Hepatocyte (in vitro differentiated cells): ENCODE measurements at regions not wholly inside any gene's neighbourhood (a gene's known extent, or its start where the extent isn't known, plus 50 kb on each side); places are given as distances from the start of the nearest gene placed in this dataset.

ENCODE experiments used
- DNase-seq: peaks from one replicate; pipeline ENCODE4 v3.0.0-alpha.2; 2016; ENCODE audit warnings: low spot score
- H2AFZ ChIP-seq: fragments of 200-600 bp; sonication (generic); 2 replicates; pipeline ENCODE4 v1.6.0; 2016; ENCODE audit warnings: antibody characterized with exemption, mild to moderate bottlenecking
- H3K27ac ChIP-seq: fragments of 200-600 bp; sonication (generic); 2 replicates; pipeline ENCODE4 v1.5.1; 2016; ENCODE audit warnings: mild to moderate bottlenecking
- H3K27me3 ChIP-seq: fragments of 200-600 bp; sonication (generic); 2 replicates; pipeline ENCODE4 v1.6.1; 2016
- H3K36me3 ChIP-seq: fragments of 200-600 bp; sonication (generic); replicated peaks from 2 replicates; pipeline ENCODE4 v1.5.1; 2016; ENCODE audit warnings: low read depth; ENCODE audit not compliant: insufficient read depth
- H3K4me1 ChIP-seq: fragments of 200-600 bp; sonication (generic); 2 replicates; pipeline ENCODE4 v1.5.1; 2016; ENCODE audit warnings: mild to moderate bottlenecking, moderate library complexity; ENCODE audit not compliant: insufficient read depth
- H3K4me2 ChIP-seq: fragments of 200-600 bp; sonication (generic); 2 replicates; pipeline ENCODE4 v1.6.0; 2016
- H3K4me3 ChIP-seq: fragments of 200-600 bp; sonication (generic); 2 replicates; pipeline ENCODE4 v1.5.1; 2016; ENCODE audit warnings: mild to moderate bottlenecking
- H3K79me2 ChIP-seq: fragments of 200-600 bp; sonication (generic); 2 replicates; pipeline ENCODE4 v1.6.0; 2017; ENCODE audit warnings: mild to moderate bottlenecking
- H3K9me2 ChIP-seq: fragments of 200-600 bp; sonication (generic); replicated peaks from 2 replicates; pipeline ENCODE4 v1.6.0; 2017; ENCODE audit warnings: mild to moderate bottlenecking; ENCODE audit not compliant: insufficient read depth
- H3K9me3 ChIP-seq: fragments of 200-600 bp; sonication (generic); 2 replicates; pipeline ENCODE4 v1.5.1; 2016; ENCODE audit warnings: low read depth, mild to moderate bottlenecking
- H4K20me1 ChIP-seq: fragments of 200-600 bp; sonication (generic); 2 replicates; pipeline ENCODE4 v1.6.0; 2016; ENCODE audit warnings: mild to moderate bottlenecking; ENCODE audit not compliant: insufficient read depth, poor library complexity, severe bottlenecking
- EZH2 ChIP-seq: fragments of 200-600 bp; sonication (generic); IDR thresholded peaks from 2 replicates; pipeline ENCODE4 v1.6.1; 2016; ENCODE audit warnings: antibody characterized with exemption, mild to moderate bottlenecking, borderline replicate concordance
- EZH2phosphoT487 ChIP-seq: fragments of 200-600 bp; sonication (generic); IDR thresholded peaks from one replicate; pipeline ENCODE4 v1.6.1; 2018; ENCODE audit warnings: antibody characterized with exemption, mild to moderate bottlenecking, low read depth, moderate library complexity; ENCODE audit not compliant: unreplicated experiment, severe bottlenecking
- WGBS: methylation state at CpG from one replicate; pipeline ENCODE4 v1.1.6; 2016; ENCODE audit warnings: low lambda C conversion rate; ENCODE audit errors: missing lambda C conversion rate; 5-methylcytosine and 5-hydroxymethylcytosine counted together
- TF ChIP-seq, protein P1 (sequence below): fragments of 200-600 bp; sonication (generic); IDR thresholded peaks from 2 replicates; pipeline ENCODE4 v1.5.1; 2016; ENCODE audit warnings: antibody characterized with exemption, mild to moderate bottlenecking; ENCODE audit not compliant: poor library complexity

DNA sequence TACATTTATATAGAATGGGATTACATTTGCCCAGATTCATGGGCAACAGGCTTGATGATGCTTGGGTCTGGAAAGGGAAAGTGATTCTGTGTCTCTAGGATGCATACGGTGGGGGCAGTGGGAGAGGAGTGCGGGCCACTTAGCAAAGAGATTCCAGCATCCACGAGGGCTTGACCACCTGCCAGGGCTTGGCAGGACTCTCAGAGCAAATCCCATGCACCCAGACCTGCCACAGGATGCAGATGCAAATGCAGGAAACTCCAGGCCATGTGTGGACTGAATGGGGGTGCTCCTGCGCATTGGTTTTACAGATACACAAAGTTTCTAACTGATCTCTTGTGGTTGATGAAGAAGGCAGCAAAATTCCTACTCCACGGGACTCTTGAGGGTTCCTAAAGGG is 334.7 kb downstream of the CYRIA start:
- H2AFZ ChIP-seq, result no peak overlapping the region
- H3K4me1 ChIP-seq, result peaks cover 18% of the 10 kb centered on the region
- H3K9me3 ChIP-seq, result no peaks in the 10 kb centered on the region
- TF ChIP-seq EZH2, result no peak
- DNase-seq, result no peak
- peak overlapping the region; percentile 62 for H3K4me2 ChIP-seq
- H3K27me3 ChIP-seq, result no peaks in the 10 kb centered on the region
- no peak overlapping the region for H3K4me3 ChIP-seq
- no peaks in the 10 kb centered on the region for H3K36me3 ChIP-seq
- no peak overlapping the region for H3K27ac ChIP-seq
- no peaks in the 10 kb centered on the region for H3K9me2 ChIP-seq
- WGBS, result 53% methylated on average over 5 of the region's 5 CpGs
- H3K79me2 ChIP-seq, result no peaks in the 10 kb centered on the region
- H4K20me1 ChIP-seq, result no peaks in the 10 kb centered on the region

DNA sequence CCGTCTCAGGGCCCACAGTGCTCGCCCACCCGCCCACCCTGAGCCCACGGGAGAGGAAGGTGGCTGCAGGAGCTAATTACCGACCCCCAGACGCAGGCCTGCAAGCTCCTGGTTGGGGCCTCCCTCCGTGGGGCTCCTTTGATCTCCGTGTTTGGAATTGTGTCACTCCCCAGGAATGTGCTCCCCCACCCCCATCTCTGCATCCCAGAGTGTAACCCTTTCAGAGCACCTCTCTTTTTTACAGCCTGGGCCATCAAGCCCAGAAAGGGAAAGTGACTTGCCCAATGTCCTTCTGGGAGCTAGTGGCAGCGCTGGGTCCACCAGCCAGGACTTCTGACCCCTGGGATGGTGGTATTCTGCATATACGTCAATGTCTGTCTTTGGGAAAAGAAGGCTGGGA is 335.1 kb downstream of the CYRIA start:
- Histone ChIP-seq H3K79me2 (no peaks in the 10 kb centered on the region), H3K27me3 (no peaks in the 10 kb centered on the region), H3K36me3 (no peaks in the 10 kb centered on the region), H3K4me3 (no peak overlapping the region), H3K9me3 (no peaks in the 10 kb centered on the region), H3K4me2 (peak overlapping the region; percentile 62), H4K20me1 (no peaks in the 10 kb centered on the region), H3K27ac (no peak overlapping the region), H3K4me1 (peaks cover 18% of the 10 kb centered on the region), H3K9me2 (no peaks in the 10 kb centered on the region), H2AFZ (no peak overlapping the region)
- TF ChIP-seq, protein P1, sequence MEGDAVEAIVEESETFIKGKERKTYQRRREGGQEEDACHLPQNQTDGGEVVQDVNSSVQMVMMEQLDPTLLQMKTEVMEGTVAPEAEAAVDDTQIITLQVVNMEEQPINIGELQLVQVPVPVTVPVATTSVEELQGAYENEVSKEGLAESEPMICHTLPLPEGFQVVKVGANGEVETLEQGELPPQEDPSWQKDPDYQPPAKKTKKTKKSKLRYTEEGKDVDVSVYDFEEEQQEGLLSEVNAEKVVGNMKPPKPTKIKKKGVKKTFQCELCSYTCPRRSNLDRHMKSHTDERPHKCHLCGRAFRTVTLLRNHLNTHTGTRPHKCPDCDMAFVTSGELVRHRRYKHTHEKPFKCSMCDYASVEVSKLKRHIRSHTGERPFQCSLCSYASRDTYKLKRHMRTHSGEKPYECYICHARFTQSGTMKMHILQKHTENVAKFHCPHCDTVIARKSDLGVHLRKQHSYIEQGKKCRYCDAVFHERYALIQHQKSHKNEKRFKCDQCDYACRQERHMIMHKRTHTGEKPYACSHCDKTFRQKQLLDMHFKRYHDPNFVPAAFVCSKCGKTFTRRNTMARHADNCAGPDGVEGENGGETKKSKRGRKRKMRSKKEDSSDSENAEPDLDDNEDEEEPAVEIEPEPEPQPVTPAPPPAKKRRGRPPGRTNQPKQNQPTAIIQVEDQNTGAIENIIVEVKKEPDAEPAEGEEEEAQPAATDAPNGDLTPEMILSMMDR, result no peak
- no peak for TF ChIP-seq EZH2
- no peak for TF ChIP-seq EZH2phosphoT487
- WGBS, result 25% methylated on average over 9 of the region's 10 CpGs
- DNase-seq, result peak; percentile 64

DNA sequence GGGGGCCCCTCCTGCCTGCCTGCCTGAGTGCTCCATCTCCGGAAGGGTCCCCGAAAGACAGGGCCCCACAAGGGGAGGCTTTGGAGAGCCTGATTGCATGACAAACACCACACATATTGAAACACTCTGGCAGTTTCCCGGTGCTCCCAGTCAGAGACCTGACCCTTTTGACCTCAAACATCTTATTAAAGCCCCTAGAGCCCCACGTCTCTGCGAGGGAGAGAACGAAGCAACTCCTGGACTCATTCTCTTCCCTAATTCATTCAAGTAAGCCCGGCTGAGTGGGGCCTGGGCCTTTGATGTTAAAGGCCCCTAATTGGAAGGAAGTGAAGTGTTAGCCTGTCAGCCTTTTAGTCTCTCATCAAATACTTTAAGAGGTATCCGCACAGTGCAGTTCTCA is 335.6 kb downstream of the CYRIA start:
- H3K9me3 ChIP-seq, result no peaks in the 10 kb centered on the region
- no peak for DNase-seq
- peak overlapping the region; percentile 62 for H3K4me2 ChIP-seq
- H3K9me2 ChIP-seq, result no peaks in the 10 kb centered on the region
- H3K4me3 ChIP-seq, result no peak overlapping the region
- H3K79me2 ChIP-seq, result no peaks in the 10 kb centered on the region
- peak overlapping the region; percentile 68 for H3K27ac ChIP-seq
- 29% methylated on average over 8 of the region's 8 CpGs for WGBS
- peaks cover 23% of the 10 kb centered on the region for H3K4me1 ChIP-seq
- H4K20me1 ChIP-seq, result no peaks in the 10 kb centered on the region
- H2AFZ ChIP-seq, result peak overlapping the region; percentile 40
- no peaks in the 10 kb centered on the region for H3K27me3 ChIP-seq
- no peaks in the 10 kb centered on the region for H3K36me3 ChIP-seq
- TF ChIP-seq, protein P1, result no peak
- TF ChIP-seq EZH2, result no peak
- no peak for TF ChIP-seq EZH2phosphoT487

DNA sequence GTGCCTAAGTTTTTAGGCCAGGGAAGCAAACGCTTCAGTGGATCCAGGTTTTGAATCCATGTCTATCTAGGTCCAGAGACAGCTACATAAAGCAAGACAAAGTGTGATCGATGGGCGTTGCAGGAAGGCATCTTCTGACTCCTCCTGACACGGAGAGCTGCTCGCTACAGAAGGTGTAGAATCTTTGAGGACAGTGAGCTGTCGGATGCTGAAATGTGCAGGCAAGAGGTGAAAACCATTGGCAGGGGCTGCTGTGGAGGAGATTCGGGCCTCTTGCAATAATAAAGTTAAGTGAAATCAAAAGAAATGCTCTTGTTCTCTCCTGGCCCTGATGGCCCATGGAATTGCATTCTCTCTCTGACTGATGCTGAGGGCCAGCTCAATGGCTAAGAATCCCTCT is 336.2 kb downstream of the CYRIA start:
- no peaks in the 10 kb centered on the region for H4K20me1 ChIP-seq
- no peaks in the 10 kb centered on the region for H3K27me3 ChIP-seq
- TF ChIP-seq, protein P1, result no peak
- TF ChIP-seq EZH2, result no peak
- no peak for TF ChIP-seq EZH2phosphoT487
- H3K4me3 ChIP-seq, result no peak overlapping the region
- H3K36me3 ChIP-seq, result no peaks in the 10 kb centered on the region
- H3K27ac ChIP-seq, result no peak overlapping the region
- H3K79me2 ChIP-seq, result no peaks in the 10 kb centered on the region
- H2AFZ ChIP-seq, result no peak overlapping the region
- no peak for DNase-seq
- 89% methylated on average over 7 of the region's 7 CpGs for WGBS
- H3K4me2 ChIP-seq, result no peak overlapping the region
- H3K4me1 ChIP-seq, result peaks cover 29% of the 10 kb centered on the region
- H3K9me3 ChIP-seq, result no peaks in the 10 kb centered on the region
- no peaks in the 10 kb centered on the region for H3K9me2 ChIP-seq
